ENCODE measurements at regions not wholly inside any gene's neighbourhood (a gene's known extent, or its start where the extent isn't known, plus 50 kb on each side); places are given as distances from the start of the nearest gene placed in this dataset.
"Not testable (repeated sequence)": the region's sequence is repeated elsewhere in the genome, so short reads cannot be mapped to it uniquely, and the experiment has no call there.

DNA sequence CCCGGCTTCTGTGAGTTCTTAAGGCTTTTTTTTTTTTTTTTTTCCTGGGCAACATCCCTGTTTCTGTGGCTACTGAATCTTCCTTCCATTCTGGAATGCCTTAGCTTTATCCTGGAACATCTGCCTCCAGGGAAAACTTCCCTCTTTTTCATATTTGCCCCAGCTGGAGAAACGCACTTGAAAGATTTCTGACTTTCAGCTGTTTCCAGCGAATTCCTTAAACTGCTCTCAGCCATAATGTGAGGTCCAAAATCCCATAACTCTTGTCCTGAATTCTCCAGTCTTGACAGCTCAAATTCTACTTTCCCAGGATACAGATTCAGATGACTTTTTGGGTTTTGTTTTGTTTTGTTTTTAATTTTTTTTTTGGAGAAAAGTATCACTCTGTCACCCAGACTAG is 263.6 kb upstream of the AUTS2 start:
- FAIRE-seq: no peak

DNA sequence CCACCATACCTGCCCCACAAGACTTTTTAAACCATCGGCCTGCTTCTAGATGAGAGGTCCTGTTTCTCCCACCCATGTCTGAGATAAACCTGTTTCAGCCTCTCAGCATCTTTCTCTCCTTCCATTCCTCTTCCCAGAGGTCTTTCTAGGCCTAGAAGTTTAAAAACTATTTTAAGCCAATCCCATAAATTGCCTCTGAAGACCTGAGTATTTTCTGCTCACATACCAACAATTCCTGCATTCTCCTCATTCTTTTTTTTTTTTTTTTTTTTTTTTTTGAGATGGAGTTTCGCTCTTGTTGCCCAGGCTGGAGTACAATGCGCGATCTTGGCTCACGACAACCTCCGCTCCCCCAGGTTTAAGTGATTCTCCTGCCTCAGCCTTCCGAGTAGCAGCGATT is 262.9 kb upstream of the AUTS2 start:
- no peak for DNase-seq (ENCODE audit: low spot score)
- no peak for FAIRE-seq

More for the DNA sequence above, 263.6 kb upstream of the AUTS2 start:
- no peak for DNase-seq (ENCODE audit: low spot score)

DNA sequence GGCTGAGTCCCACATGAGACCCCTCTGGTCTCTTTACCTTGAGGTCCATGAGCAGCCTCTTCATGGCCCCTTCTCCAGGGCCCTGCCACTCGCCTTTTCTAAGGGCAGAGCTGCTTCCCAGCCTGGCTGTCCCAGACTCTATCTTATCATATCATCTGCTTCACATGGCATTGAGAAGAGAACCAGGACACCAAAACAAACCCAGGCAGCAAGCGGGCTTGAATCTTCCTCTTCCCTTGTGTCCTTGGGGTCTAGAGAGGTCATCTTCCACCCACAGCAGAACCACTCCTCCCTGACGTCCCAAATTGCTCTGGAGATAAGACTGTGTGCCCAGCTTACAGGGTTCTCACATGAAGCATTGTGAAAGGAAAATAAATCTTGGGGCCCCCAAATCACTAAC is 261.3 kb upstream of the AUTS2 start:
- no peak for DNase-seq (ENCODE audit: low spot score)
- no peak for FAIRE-seq

DNA sequence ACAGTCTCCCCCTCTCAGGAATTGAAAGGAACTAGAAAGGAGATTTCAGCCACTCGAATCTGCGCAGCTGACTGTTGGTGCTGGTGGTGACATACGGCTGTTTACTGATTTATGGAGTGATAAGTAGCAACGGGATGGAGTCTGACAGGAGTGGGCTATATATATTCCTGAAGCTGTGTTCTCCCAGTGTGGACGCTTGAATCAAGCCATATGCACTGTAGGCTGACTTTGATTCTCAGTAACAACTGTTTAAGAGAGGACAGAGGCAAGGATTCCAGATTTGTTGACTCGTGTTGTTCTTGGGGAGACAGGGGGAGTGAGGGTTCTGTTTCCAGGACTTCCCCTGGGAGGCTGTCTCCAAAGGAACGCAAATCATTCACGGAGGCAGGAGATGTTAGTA is 260.1 kb upstream of the AUTS2 start:
- no peak for DNase-seq (ENCODE audit: low spot score)
- FAIRE-seq: no peak

DNA sequence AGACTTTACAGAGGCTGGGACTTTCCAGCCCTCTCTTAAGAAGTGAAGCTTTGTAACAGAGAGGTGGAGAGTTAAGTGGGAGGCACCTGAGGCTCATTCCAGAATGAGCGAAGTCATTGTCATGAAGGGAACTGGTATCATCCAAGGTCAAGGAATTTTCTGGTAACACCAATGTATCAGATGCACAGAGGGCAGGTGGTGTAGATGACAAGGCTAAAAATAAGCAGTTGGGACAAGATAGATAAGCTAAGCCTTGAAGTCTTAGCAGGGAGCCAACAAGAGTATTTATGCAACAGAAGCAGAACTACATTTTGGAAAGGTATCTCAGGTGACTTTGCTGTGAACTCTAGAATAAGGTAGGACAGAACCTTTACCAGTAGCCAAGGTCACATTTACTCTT is 257.0 kb upstream of the AUTS2 start:
- FAIRE-seq: no peak

DNA sequence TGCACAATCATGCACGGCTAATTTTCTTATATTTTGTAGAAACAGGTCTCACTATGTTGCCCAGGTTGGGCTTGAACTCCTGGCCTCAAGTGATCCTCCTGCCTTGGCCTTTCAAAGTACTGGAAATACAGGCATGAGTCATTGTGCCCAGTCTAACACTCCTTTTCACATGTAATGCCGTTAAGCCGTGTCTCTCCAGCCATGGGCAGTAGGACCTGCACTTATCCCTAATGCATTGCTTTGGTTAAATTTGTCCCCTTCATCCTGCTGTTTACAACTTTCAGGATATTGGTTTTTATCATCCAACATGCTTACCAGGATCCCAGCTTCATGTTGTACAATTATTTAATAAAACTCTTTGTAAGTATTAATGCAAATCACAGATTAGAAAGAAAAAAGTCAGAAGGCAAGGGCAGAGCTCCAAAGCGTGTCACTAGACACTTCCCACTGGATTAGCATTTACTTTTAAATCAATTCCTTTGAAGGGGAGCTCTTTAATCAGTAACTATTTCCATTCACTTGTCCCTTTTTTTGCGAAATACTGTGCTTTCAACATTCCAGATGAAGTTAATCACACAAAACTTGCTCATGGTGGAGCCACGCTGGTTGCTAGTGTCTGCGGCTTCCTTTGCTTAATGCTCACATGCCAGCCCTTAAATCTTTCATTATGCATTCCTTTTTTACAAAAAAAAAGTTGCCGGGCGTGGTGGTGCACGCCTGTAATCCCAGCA is 256.0 kb upstream of the AUTS2 start:
- no peak for FAIRE-seq

More for the DNA sequence above, 257.0 kb upstream of the AUTS2 start:
- no peak for DNase-seq (ENCODE audit: low spot score)

DNA sequence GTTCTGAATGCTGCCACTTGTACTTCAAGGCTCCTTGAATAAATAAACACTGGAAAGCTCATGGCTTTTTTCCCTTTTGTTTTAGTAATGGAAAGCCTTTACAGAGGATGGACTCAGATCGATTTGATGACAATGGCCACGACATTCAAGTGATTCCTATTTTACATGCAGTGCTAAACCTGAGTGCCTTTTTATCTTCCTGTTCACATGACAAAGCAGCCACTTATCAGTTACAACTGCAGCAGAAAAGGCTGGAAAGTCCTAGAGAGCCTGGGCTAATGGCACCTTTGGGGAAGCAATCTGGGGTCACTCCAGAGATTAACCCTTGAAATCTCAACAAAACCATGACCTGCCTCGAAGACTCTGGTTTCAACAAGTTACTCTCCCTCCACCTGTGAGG is 249.0 kb upstream of the AUTS2 start:
- no peak for DNase-seq (ENCODE audit: low spot score)
- FAIRE-seq: no peak

More for the DNA sequence above, 256.0 kb upstream of the AUTS2 start:
- DNase-seq (ENCODE audit: low spot score): no peak

DNA sequence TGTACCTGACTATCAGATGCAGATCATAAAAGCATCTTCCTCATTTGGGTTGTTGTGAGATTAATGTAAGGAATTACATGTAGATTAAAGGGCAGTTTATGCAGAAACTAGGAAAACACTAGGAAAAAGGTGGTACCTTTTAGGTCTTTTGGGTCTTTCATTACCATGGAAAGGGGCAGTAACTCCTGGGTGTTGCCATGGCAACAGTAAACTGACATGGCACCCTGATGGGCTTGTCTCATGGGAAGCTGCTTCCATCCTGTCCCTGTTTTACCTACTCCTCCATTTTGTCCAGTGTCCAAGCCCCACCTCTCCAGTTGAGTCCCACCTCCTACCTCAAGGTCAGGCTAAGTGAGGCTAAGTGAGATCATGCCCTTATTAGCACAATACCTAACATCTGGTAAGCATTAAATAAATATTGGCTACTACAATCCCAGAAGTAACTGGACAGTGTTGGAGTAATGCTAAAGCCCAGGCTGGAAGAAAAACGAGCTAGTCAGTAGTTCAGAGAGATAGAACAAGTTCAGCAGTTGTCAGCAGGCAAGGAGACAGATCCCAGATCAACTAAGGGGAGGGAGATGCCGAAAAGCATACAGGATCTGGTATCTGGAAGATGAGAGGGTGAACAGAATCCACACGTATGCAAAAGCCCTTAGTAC is 240.0 kb upstream of the AUTS2 start:
- no peak for DNase-seq (ENCODE audit: low spot score)
- FAIRE-seq: no peak

DNA sequence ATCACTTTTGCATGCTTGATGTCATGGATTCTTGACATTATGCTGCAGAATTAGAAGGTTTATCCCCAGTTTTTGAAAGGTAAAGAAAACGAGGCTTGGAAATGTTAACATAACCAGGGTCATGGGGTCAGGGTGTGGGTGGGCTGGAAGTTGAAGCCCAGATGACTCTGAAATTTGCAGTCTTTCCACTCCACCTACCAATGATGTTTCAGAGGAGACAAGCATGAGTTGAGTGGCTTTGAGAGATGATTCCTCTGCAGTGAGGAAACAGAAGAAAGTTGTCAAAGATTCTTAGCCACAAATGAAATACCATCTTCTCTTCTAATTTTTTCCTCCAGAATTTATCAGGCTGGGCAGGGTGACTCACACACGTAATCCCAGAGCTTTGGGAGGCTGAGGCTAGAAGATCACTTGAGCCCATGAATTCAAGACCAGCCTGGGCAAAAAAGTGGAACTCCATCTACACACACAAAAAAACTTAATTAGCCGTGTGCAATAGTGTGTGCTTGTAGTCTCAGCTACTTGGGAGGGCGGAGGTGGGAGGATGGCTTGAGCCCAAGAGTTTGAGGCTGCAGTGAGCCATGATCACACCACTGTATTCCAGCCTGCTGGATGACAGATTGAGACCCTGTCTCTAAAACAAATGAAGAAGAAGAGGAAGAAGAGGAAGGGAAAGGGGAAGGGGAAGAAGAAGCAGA is 239.1 kb upstream of the AUTS2 start:
- DNase-seq (ENCODE audit: low spot score) (no peak), FAIRE-seq (no peak)

DNA sequence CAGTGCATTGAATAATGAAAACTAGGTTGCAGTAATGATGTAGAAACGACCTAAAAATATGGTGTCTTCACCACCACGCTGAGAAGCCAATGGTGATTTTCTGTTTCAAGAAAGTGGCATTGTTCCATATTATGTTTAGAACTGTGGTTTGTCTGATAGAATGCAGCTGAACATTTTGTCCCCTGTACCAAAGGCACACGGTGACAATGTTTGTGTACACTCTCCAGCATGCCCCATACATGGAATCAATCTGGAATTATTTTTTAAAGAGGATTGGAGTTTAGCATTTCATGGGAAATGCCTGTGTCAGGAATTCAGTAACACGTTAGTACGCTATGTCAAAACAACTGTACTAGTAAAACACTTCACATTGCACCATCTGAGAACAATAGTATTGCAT is 237.4 kb upstream of the AUTS2 start:
- FAIRE-seq (no peak), DNase-seq (ENCODE audit: low spot score) (no peak)

DNA sequence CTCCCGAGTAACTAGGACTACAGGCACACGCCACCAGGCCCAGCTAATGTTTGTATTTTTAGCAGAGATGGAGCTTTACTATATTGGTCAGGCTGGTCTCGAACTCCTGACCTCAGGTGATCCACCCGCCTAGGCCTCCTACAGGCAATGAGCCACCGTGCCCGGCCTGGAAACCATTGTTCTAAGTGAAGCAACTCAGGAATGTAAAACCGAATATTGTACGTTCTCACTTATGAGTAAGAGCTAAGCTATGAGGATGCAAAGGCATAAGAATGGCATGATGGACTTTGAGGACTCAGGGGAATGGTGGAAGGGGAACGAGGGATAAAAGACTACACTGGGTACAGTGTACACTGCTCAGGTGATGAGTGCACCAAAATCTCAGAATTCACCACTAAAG is 235.1 kb upstream of the AUTS2 start:
- DNase-seq (ENCODE audit: low spot score): no peak
- FAIRE-seq: no peak

DNA sequence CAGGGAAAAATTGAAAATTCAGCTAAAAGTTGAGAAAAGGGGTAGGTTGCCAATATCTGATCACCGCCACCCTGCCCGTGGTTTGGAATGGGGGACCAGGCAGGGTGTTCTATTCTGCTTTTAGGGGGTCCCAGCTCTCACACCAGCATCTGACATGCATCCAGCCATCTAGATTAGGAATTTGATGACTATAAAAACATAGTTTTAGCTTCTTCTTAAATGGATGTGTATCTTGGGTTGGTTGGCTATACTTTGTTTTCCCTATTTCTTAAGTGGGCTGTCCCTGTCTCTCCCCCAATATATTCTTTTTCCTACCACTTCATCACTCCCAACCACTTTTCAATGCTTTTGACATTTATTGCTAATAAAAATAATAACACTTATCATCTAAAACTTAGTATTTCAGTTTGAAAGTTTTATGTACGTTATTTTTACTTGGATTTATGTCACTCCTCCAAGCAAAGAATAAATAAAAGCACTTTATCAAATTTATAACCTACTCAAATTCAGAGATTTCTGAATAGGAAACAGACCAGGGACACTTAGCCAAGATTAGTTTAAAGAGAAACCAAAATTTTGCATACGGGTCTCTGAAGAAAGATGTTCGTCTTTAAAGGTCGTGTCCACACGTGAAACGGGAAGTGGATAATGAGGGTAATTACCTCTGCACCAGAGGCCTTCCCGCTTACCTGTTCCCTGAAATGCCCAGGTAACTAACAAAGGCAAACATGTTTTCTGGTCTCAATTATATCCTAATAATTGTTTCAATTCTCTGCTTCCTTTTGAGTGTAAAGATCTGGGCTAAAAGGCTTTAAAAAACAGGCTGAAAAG is 233.2 kb upstream of the AUTS2 start:
- FAIRE-seq: no peak
- no peak for DNase-seq (ENCODE audit: low spot score)

DNA sequence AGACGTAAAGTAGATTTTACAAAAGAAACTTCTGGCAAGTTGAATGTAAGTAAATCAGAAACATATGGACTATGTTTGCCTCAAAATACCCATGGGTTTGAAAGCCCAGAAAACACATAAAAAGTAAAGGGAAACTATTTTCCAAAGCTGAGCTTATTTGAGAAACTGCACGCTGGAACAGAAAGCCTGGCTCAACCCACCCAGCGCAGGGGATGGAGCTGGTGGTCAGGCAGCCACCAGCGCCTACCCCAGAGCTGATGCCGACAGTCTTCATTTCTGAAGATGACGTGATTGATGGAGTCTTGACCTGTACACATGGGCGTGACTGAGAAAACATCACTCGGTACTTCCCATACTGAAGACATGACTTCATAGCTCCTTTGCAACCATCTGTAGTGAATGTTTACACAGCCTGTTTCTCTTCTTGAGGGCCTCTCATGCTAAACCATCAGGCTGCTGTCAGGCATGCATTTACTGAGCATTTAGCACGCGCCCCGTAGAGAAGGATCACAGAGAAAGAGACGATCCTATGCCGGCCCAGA is 232.6 kb upstream of the AUTS2 start:
- no peak for DNase-seq (ENCODE audit: low spot score)

DNA sequence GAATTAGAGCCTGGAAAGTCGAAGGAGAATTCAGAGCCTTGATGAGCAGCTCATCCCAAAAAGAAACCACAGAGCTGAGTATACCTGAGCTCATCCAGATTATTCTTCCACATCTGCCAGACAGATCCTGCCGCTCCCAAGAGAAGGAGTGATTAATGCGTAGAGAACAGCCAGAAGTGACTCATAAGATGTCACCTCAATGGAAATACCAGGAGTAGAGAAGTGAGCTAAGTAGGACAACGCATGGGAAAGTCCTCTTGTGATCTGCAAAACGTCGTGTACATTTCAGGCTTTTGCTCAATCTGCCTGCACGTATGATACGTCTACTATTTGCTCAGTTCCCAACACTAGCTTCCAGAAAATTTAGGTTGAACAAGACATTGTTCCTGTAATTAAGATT is 230.5 kb upstream of the AUTS2 start:
- FAIRE-seq (peak; percentile 42), DNase-seq (ENCODE audit: low spot score) (peak; percentile 74)

More for the DNA sequence above, 232.6 kb upstream of the AUTS2 start:
- FAIRE-seq: no peak

DNA sequence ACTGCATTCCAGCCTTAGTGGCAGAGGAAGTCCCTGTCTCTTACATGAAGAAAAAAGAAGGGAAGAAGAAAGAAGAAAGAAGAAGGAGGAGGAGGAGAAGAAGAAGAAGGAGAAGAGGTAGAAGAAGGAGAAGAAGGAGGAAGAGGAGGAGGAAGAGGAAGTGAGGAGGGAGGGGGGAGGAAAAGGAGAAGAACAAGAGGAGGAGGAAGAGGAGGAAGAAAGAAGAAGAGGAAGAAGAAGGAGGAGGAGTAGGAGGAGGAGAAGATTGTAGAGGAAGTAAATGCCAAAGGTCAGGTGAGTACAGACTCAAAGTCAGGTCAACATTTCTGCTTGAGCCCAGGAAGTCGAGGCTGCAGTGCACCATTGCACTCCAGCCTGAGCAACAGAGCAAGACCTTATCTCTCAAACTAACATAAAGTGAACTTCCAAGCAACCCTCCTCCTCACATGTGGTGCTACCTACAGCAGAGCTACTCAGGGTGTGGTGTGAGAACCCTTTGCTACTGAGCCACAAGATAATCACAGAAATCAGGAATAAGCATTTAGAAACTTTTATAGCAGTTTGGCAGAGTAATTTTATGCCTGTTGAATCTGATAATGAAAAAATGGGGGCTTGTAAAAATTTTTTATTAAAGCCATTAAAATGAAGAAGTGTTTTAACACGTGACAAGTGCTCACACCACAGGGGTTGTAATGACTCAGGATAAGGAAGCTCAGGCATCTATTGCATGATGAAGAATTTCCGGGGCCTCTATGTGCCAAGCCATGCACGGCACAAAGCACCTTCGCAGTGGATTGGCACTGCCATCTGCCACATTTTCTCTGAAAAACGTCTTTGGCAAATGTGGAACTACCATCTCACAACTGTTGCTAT is 224.9 kb upstream of the AUTS2 start:
- peak; percentile 57 for DNase-seq (ENCODE audit: low spot score)
- no peak for FAIRE-seq

DNA sequence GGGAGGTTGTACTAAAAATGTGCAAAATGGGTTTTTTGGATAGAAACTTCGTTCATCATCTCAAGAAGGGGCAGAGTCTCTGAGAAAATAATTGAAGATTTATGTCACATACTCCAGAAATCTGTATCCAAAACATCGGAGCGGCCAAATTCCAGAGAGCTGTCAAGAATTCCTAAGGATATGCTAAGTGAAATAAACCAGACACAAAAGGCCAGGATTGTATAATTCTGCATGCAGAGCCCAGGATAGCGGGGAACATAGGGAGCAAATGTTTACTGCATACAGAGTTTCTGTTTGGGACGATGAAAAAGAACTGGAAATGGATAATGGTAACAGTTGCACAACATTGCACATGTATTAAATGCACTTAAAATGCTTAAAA is 224.2 kb upstream of the AUTS2 start:
- DNase-seq (ENCODE audit: low spot score) (no peak), FAIRE-seq (no peak)

DNA sequence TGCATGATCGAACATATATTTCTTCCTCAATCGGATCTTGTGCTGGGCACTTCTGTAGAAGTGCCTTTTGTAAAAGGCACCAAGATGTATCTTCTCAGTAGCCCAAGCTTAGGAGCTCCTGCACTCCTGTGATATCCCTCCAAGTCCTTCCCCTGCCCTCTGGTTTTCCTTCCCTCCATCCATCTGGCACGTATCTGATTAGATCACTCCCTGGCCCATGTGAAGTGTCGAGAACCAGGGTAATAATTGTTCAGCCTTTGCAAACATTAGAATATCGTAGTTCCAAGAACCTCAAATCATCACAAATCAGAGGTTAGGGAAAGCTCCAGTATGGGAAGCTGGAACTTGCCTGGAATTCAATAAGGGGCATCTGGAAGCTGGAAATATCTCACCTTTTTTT is 221.1 kb upstream of the AUTS2 start:
- DNase-seq (ENCODE audit: low spot score) (no peak), FAIRE-seq (no peak)

DNA sequence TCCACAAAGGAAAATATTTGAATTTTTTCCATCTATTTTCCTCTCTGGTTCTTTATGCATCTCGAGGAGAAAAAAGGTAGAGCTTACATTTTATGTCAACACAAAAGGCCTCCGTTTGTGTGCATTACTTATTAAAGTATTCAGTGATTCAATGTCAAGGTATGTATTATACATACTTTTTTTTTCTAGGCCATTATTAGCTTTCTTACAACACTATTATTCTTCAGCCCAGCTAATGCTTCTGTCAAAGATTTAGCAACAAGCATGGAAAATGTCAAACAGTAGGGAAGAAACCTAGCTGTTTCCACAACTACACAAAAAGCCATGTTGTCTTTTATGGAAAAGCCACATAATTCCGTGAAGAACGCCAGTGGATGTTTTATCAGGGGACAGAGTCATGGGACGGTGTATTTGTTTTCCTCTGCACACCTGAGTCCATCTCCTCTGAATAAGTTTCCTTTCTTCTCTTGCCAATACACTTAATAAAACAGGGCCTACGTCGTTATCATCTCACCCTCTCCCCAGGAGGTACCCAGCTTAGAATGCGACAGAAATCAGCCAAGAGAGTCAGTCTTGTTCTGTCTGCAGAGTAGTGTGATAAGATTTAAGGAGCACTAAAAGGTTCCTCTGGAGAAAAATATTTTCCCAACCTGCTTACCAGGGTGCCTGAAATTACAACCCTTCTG is 209.7 kb upstream of the AUTS2 start:
- FAIRE-seq: no peak
- DNase-seq (ENCODE audit: low spot score): no peak

DNA sequence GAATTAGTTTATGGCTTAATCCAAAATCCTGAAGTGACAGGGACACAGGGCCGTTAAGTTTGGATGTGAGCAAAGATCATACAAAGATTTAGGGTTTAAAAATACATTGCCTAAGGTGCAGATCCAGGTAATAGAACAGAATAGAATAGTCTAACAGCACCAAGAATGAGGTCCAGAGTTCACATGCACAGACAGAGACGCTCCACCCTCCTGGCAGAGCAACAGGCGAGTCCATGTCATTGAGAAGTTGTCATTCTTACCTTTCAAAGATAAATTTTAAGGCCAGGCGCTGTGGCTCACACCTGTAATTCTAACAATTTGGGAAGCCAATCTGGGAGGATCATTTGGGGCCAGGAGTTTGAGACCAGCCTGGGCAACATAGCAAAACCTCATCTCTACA is 209.1 kb upstream of the AUTS2 start:
- no peak for DNase-seq (ENCODE audit: low spot score)
- FAIRE-seq: no peak

DNA sequence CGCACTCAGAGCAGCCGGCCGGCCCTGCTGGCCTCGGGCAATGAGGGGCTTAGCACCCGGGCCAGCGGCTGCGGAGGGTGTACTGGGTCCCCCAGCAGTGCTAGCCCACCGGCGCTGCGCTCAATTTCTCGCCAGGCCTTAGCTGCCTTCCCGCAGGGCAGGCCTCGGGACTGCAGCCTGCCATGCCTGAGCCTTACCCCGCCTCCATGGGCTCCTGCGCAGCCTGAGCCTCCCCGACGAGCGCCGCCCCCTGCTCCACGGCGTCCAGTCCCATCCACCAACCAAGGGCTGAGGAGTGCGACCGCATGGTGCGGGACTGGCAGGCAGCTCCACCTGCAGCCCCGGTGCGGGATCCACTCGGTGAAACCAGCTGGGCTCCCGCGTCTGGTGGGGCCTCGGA is 204.4 kb upstream of the AUTS2 start:
- not testable (repeated sequence) for FAIRE-seq

More for the DNA sequence above, 204.4 kb upstream of the AUTS2 start:
- DNase-seq (ENCODE audit: low spot score): not testable (repeated sequence)

Data from urothelium cell line (cell line).